ENCODE measurements at regions not wholly inside any gene's neighbourhood (a gene's known extent, or its start where the extent isn't known, plus 50 kb on each side); places are given as distances from the start of the nearest gene placed in this dataset.

- TF ChIP-seq CTCF (conservative IDR thresholded peaks at IDR 0.05 in 1 of 2, IDR thresholded peaks at IDR 0.05 in 1 of 2; ENCODE audit: extremely low read depth in 1 of 2, insufficient read depth in 1 of 2, low read depth in 1 of 2, low read length in 2 of 2) (no peak), EZH2 (IDR thresholded peaks at IDR 0.05; ENCODE audit: borderline replicate concordance, low read length) (no peak)
Measured at GRCh38 chr15:95125803-95126202, 894.4 kb downstream of the MCTP2 start.
